GM12891 (cell line): ENCODE measurements at regions not wholly inside any gene's neighbourhood (a gene's known extent, or its start where the extent isn't known, plus 50 kb on each side); places are given as distances from the start of the nearest gene placed in this dataset.
"Not testable (repeated sequence)": the region's sequence is repeated elsewhere in the genome, so short reads cannot be mapped to it uniquely, and the experiment has no call there.

Source experiments
- DNase-seq: peaks from one replicate; pipeline ENCODE4 v3.0.0; 2011; ENCODE audit warnings: low spot score; ENCODE audit not compliant: insufficient read length
- FAIRE-seq: peaks from 2 replicates; lab custom pipeline; 2011; peaks lifted over from hg19 to GRCh38; lab: Jason Lieb, UNC
- PAX5 ChIP-seq: IDR thresholded peaks from 2 replicates; pipeline ENCODE4 v1.6.1; 2011; ENCODE audit warnings: low read length, moderate library complexity, mild to moderate bottlenecking; ENCODE audit not compliant: insufficient read depth, severe bottlenecking
- POLR2A ChIP-seq: IDR thresholded peaks from 2 replicates; pipeline ENCODE4 v1.6.1; 2011; ENCODE audit warnings: low read depth, low read length, control low read depth
- POLR2AphosphoS5 ChIP-seq: IDR thresholded peaks from 2 replicates; pipeline ENCODE4 v1.6.1; 2011; ENCODE audit warnings: low read depth, low read length, control low read depth
- POU2F2 ChIP-seq: IDR thresholded peaks from 2 replicates; pipeline ENCODE4 v1.6.1; 2011; ENCODE audit warnings: low read depth, mild to moderate bottlenecking, control low read depth, low read length, moderate library complexity
- SPI1 ChIP-seq: IDR thresholded peaks from 2 replicates; pipeline ENCODE4 v1.6.1; 2011; ENCODE audit warnings: low read depth, low read length, control low read depth
- TAF1 ChIP-seq: IDR thresholded peaks from 2 replicates; pipeline ENCODE4 v1.6.1; 2011; ENCODE audit warnings: low read depth, low read length, control low read depth

DNA sequence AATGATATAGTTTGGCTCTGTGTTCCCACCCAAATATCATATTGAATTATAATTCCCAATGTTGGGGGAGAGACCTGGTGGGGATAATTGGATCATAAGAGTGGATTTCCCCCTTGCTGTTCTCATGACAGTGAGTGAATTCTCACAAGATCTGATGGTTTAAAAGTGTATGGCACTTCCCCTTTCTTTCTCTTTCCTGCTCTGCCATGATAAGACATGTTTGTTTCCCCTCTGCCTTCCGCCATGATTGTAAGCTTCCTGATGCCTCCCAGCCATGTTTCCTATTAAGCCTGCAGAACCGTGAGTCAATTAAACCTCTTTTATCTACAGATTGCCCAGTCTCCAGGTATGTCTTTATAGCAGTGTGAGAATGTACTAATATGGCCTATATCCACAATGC lies 126.7 kb upstream of the GMNC start:
- DNase-seq (no peak), FAIRE-seq (no peak)
- TF ChIP-seq POLR2A (no peak), SPI1 (0 out of 2 replicates have a peak, but pooled peaks have one; percentile 5)

DNA sequence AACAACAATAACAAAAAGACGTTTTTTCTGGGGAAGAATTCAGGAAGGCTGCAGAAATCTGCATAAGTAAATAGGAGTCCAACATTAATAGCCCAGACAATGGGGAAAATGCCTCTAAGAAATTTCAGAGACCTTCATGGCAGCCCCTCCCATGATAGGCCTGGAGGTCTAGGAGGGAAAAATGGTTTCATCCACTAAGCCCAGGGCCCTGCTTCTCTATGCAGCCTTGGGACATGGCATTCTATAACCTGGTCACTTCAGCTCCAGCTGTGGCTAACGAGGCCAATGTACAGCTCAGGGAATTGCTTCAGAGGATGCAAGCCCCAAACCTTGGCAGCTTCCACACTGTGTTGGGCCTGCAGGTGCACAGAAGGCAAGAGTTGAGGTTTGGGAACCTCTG lies 125.6 kb upstream of the GMNC start:
- TF ChIP-seq POLR2AphosphoS5: no peak
- TF ChIP-seq TAF1: no peak
- TF ChIP-seq POLR2A: no peak
- no peak for TF ChIP-seq SPI1
- no peak for TF ChIP-seq POU2F2
- no peak for TF ChIP-seq PAX5
- FAIRE-seq: no peak
- DNase-seq: no peak

DNA sequence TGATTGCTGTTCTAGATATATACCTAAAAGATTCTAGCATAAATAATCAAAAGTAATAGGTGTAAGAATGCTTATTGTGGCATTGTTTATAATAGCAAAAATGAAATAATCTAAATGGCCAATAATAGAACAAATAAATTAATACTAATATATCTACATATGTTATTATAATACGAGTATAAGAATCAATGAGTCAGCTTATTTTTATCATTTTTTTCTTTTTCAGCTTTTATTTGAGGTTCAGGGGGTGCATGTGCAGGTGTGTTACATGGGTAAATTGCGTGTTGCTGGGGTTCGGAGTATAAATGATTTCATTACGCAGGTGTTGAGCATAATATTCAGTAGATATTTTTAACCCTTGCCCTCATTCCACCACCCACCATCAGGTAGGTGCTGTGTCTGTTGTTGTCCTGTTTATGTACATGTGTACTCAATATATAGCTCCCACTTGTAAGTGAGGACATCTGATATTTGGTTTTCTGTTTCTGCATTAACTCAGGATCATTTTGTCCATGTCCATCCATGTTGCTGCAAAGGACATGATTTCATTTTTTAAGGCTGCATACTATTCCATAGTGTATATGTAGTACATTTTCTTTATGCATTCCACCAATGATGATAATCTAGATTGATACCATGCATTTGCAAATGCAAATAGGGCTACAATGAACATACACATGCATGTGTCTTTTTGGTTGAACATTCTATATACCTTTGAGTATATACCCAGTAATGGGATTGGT lies 122.2 kb upstream of the GMNC start:
- FAIRE-seq: no peak
- no peak for DNase-seq
- TF ChIP-seq POLR2A: no peak
- TF ChIP-seq SPI1: no peak
- no peak for TF ChIP-seq POLR2AphosphoS5
- TF ChIP-seq TAF1: no peak
- TF ChIP-seq POU2F2: no peak
- no peak for TF ChIP-seq PAX5

DNA sequence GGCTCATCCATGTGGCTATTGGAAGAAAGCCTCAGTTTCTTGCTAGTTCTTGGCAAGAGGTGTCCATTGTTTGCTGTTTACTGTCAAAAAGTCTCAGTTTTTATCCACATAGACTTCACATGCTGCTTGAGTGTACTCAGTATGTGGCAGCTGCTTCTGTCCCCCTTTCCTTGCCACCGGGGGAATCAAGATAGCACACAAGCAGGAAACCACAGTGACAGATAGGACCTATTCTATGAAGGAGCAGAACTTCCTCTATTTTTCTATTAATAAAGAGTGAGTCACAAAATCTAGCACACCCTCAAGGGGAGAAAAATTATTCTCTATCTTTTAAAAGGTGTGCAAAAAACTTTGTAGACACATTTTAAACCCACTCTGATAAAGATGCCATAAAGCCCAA lies 121.4 kb upstream of the GMNC start:
- no peak for FAIRE-seq
- TF ChIP-seq TAF1 (no peak), POLR2A (no peak)
- DNase-seq: no peak

DNA sequence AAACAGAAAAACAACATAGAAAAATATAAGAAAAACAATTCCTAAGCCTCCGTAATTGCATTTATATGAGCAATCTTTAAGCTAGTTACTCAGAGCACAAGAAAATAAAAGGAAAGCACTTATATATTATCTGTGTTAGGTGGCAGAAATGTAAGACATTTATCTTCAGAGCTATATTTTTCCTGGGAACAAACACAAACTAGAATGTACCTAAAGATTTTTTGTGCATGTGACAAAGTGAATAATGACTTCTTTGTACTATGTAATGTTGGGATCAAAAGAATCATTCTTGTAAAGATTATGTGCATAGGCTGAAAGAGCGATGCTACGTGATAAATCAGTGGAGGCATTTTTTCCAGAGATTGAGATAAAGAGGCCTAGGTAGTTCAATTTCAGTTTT lies 111.3 kb upstream of the GMNC start:
- no peak for FAIRE-seq
- no peak for TF ChIP-seq POLR2A
- no peak for TF ChIP-seq SPI1
- no peak for TF ChIP-seq PAX5

DNA sequence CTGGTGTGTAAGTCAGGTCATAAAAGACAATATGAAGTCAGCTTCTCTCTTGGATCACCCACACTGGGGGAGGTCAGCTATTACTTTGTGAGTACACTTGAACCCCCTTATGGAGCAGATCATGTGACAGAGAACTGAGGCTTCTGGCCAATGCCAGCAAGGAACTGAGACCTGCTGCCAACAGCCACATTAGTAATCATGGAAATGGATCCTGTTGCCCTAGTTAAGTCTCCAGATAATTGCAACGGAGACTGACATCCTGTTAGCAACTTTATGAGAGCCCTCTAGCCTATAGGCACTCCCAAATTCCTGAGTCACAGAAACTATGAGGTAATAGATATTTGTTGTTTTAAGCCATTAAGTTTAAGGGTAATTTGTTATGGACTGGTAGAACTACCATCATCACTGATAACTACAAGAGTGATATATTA lies 110.4 kb upstream of the GMNC start:
- DNase-seq (no peak), FAIRE-seq (no peak)
- no peak for TF ChIP-seq POLR2A
- no peak for TF ChIP-seq TAF1
- no peak for TF ChIP-seq PAX5
- no peak for TF ChIP-seq POLR2AphosphoS5
- TF ChIP-seq SPI1: no peak
- TF ChIP-seq POU2F2: no peak

More for the DNA sequence above, 111.3 kb upstream of the GMNC start:
- no peak for DNase-seq

DNA sequence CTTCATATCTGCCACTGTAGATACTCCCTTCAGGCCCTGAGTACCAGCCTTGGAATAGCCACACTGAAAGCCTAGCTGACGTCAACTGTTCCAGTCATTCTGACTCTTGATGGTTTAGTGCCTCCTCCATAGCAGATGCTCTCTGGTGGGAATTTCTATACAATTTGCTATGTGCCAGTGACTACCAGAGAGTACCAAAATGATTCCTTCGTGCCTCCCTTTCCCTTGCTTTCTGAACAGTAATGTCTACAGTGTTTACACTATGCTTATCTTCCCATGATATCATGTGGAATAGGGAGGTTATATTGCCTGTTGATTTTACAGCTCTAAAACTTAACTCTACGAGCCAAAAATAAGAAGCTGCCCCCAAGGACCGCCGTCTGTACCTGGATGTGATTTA lies 109.7 kb upstream of the GMNC start:
- TF ChIP-seq POU2F2: no peak
- DNase-seq (no peak), FAIRE-seq (no peak)

DNA sequence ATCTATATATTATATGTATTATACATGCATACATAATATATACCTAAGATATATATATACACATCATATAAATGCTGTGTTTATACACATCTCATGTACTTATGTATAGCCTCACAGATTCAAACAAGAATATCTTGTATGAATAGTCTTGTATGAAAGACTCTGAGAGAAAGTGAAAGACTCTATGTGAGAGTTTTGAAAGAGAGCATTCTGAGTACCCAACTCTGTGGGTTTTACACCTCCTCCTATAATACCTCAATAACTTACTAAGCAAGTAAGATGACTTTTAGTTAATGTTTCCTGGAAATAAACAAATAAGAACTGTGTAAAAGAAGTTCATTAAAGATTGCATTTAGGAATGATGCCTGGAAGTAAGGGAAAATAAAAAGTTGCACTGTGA lies 108.1 kb upstream of the GMNC start:
- TF ChIP-seq POLR2AphosphoS5: no peak
- no peak for TF ChIP-seq POLR2A
- no peak for TF ChIP-seq TAF1
- no peak for TF ChIP-seq POU2F2
- no peak for TF ChIP-seq PAX5
- TF ChIP-seq SPI1: no peak
- DNase-seq (no peak), FAIRE-seq (no peak)

DNA sequence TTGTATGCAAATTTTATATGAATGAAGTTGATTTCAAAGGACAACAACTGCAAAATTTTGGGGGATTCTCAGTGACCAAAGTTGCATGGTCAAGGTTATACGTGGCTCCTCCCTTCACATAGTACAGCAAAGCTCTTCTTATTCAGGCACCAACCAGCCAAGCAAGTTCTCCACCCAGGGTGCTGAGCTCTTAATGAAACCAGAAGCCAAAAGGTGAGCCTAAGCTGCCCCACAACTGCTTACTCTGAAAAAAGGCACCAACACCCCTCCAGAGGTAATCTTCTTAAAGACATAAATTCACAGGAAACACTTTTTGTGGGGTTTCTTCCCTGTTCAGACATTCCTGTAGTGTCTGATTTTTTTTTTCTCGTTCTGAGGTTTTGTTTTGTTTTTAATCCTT lies 106.1 kb upstream of the GMNC start:
- DNase-seq: no peak
- no peak for TF ChIP-seq TAF1
- no peak for TF ChIP-seq PAX5
- TF ChIP-seq POLR2AphosphoS5: no peak
- no peak for TF ChIP-seq SPI1
- TF ChIP-seq POU2F2: no peak
- no peak for TF ChIP-seq POLR2A
- FAIRE-seq: no peak

DNA sequence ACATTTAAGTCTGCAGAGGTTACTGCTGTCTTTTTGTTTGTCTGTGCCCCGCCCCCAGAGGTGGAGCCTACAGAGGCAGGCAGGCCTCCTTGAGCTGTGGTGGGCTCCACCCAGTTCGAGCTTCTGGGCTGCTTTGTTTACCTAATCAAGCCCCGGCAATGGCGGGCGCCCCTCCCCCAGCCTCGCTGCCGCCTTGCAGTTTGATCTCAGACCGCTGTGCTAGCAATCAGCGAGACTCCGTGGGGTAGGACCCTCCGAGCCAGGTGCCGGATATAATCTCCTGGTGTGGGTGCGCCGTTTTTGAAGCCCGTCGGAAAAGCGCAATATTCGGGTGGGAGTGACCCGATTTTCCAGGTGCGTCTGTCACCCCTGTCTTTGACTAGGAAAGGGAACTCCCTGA lies 102.4 kb upstream of the GMNC start:
- FAIRE-seq, DNase-seq: not testable (repeated sequence)

DNA sequence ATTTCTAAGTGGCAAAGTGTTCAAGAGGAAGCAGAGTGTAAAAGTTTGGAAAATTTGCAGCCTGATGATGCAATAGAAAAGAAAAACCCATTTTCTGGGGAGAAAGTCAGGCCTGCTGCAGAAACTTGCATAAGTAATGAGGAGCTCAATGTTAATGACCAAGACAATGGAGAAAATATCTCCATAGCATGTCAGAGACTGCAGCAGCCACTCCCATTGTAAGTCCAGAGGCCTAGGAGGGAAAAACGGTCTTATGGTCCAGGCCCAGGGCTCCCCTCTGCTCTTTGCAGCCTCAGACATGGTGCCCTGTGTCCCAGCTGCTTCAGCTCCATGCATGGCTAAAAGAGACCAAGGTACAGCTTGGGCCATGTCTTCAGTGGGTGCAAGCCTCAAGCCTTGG lies 96.6 kb upstream of the GMNC start:
- TF ChIP-seq POLR2AphosphoS5 (no peak), POLR2A (no peak), TAF1 (no peak), SPI1 (no peak), POU2F2 (no peak), PAX5 (no peak)
- FAIRE-seq (no peak), DNase-seq (no peak)
